ENCODE measurements at regions not wholly inside any gene's neighbourhood (a gene's known extent, or its start where the extent isn't known, plus 50 kb on each side); places are given as distances from the start of the nearest gene placed in this dataset.

DNA sequence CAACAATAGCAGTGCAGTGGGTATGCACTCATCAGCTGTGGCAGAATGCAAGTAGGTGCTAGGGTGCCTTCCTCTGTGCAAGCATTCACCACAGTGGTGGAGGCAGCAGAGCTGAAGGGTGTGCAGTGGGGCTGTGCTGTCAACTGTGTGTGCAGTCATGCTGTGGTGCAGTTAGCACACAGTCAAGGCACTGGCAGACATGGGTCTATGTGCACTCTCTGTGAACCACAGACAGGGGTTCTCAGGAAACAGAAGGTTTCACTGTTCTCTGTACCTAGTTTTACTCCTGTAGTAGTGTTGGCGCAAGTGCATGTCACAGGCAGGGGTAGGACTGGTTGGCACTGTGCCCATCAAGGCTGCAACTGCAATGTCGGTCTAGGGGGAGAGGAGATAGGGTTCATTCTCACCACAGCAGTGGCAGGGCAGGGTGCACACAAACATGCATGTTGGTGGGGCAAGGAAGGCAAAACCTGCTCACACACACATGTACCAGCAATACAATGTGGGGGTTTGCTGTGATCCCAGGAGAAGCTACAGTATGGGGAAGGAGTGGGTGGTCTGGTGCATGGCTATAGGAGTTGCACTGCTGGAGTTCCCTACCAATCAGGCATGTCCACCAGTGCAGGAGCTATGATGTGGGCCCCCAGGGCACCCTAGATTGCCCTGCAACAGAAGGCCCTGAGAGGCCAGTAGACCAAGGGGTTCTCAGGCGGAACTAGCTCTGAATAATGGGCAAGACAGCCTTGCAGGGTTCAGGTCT lies 242.7 kb upstream of the DDX18 start:
- TF ChIP-seq POLR2AphosphoS5 (IDR thresholded peaks at IDR 0.05) = no peak
- TF ChIP-seq, protein P1, sequence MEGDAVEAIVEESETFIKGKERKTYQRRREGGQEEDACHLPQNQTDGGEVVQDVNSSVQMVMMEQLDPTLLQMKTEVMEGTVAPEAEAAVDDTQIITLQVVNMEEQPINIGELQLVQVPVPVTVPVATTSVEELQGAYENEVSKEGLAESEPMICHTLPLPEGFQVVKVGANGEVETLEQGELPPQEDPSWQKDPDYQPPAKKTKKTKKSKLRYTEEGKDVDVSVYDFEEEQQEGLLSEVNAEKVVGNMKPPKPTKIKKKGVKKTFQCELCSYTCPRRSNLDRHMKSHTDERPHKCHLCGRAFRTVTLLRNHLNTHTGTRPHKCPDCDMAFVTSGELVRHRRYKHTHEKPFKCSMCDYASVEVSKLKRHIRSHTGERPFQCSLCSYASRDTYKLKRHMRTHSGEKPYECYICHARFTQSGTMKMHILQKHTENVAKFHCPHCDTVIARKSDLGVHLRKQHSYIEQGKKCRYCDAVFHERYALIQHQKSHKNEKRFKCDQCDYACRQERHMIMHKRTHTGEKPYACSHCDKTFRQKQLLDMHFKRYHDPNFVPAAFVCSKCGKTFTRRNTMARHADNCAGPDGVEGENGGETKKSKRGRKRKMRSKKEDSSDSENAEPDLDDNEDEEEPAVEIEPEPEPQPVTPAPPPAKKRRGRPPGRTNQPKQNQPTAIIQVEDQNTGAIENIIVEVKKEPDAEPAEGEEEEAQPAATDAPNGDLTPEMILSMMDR (IDR thresholded peaks at IDR 0.05) = no peak

Measured in suprapubic skin (tissue), 3 donors.